Activated T-cell treated with anti-CD3 and anti-CD28 coated beads, Interleukin-2, amount 50 U/mL, for 24 hours (primary cell): ENCODE measurements at regions not wholly inside any gene's neighbourhood (a gene's known extent, or its start where the extent isn't known, plus 50 kb on each side); places are given as distances from the start of the nearest gene placed in this dataset.
"Not testable (repeated sequence)": the region's sequence is repeated elsewhere in the genome, so short reads cannot be mapped to it uniquely, and the experiment has no call there.

Experiments
- DNase-seq: peaks from one replicate; pipeline ENCODE4 v3.0.0-alpha.2; 2020
- H3K27ac Mint-ChIP-seq: 2 replicates; pipeline ENCODE4 v1.8.0; 2020; ENCODE audit warnings: mild to moderate bottlenecking, mixed read lengths
- H3K27me3 Mint-ChIP-seq: 2 replicates; pipeline ENCODE4 v1.8.0; 2020; ENCODE audit warnings: mixed read lengths
- H3K36me3 Mint-ChIP-seq: 2 replicates; pipeline ENCODE4 v1.8.0; 2020; ENCODE audit warnings: low read depth, mixed read lengths
- H3K4me1 Mint-ChIP-seq: 2 replicates; pipeline ENCODE4 v1.8.0; 2020; ENCODE audit warnings: low read depth, mixed read lengths
- H3K4me3 Mint-ChIP-seq: 2 replicates; pipeline ENCODE4 v1.8.0; 2020; ENCODE audit warnings: mild to moderate bottlenecking, moderate library complexity, mixed read lengths
- H3K9me3 Mint-ChIP-seq: 2 replicates; pipeline ENCODE4 v1.8.0; 2020; ENCODE audit warnings: mixed read lengths

GRCh38 chr11:70600911-70601415, 202.6 kb downstream of the CTTN start:
- not testable (repeated sequence) for H3K36me3 Mint-ChIP-seq, H3K4me1 Mint-ChIP-seq, H3K9me3 Mint-ChIP-seq, DNase-seq, H3K27me3 Mint-ChIP-seq, H3K4me3 Mint-ChIP-seq, H3K27ac Mint-ChIP-seq

DNA sequence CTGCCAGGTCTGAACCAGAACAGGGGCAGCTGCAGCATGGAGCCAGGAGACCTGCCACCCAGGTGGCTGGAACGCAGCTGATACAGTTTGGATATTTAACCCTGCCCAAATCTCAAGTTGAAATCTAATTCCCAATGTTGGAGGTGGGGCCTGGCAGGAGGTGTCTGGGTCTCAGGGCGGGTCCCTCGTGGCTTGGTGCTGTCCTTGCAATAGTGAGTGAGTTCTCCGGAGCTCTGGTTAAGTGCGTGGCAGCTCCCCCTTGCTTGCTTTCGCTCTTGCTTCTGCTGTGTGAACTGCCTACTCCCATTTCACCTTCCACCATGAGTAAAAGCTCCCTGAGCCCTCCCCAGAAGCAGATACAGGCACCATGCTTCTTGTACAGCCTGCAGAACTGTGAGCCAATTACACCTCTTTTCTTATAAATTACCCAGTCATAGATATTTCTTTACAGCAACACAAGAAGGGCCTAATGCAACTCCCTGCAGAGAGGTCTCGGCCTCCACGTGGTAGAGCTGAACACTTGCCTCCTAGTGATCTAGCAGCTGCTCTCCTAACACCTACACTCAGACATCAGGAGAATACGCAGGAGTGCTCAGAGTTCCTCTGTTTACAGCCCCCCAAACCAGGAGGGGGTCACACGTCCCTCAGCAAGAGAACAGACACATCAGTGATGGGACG, 203.7 kb downstream of the CTTN start:
- H3K9me3 Mint-ChIP-seq: no peaks in the 10 kb centered on the region
- H3K4me1 Mint-ChIP-seq: no peaks in the 10 kb centered on the region
- no peak for DNase-seq
- no peaks in the 10 kb centered on the region for H3K27me3 Mint-ChIP-seq
- no peak overlapping the region for H3K27ac Mint-ChIP-seq
- H3K4me3 Mint-ChIP-seq: no peak overlapping the region
- no peaks in the 10 kb centered on the region for H3K36me3 Mint-ChIP-seq

DNA sequence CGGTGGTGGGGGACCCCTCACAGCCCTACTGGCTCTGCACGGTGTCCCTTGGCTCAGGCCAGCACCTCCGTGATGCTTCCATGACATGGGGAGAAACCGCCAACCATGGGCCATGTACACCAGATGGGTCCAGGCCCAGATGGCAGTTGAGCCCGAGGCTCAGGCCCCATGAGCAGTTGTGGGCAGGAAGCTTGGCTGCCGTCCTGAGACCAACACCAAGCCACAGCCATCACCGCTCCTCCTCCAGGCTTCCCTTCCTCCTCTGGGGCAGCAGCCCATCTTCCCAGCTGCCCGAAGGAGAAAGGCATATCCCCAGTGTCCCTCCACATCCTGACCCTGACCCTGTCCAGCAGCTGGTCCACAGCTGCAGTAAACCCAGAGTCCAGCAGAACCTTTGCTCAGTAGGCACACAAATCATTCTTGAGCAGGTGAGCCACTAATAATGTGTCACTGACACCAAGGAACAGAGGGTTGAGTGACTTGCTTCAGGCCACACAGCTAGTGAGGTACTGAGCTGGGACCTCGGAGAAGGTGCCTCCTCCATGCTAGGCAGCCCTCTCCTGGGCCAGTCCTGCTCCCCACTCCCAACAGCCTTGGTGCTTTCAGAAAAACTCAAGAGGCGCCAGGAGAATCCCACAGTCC, 204.9 kb downstream of the CTTN start:
- no peak overlapping the region for H3K27ac Mint-ChIP-seq
- no peaks in the 10 kb centered on the region for H3K36me3 Mint-ChIP-seq
- no peak for DNase-seq
- H3K4me3 Mint-ChIP-seq: no peak overlapping the region
- peaks cover 4% of the 10 kb centered on the region for H3K27me3 Mint-ChIP-seq
- H3K9me3 Mint-ChIP-seq: no peaks in the 10 kb centered on the region
- no peaks in the 10 kb centered on the region for H3K4me1 Mint-ChIP-seq

- H3K4me1 Mint-ChIP-seq: no peaks in the 10 kb centered on the region
- no peak for DNase-seq
- no peaks in the 10 kb centered on the region for H3K9me3 Mint-ChIP-seq
- no peak overlapping the region for H3K4me3 Mint-ChIP-seq
- H3K27ac Mint-ChIP-seq: no peak overlapping the region
- H3K36me3 Mint-ChIP-seq: no peaks in the 10 kb centered on the region
- peaks cover 8% of the 10 kb centered on the region for H3K27me3 Mint-ChIP-seq
These were observed 205.5 kb downstream of the CTTN start for GRCh38 chr11:70603756-70604211.

DNA sequence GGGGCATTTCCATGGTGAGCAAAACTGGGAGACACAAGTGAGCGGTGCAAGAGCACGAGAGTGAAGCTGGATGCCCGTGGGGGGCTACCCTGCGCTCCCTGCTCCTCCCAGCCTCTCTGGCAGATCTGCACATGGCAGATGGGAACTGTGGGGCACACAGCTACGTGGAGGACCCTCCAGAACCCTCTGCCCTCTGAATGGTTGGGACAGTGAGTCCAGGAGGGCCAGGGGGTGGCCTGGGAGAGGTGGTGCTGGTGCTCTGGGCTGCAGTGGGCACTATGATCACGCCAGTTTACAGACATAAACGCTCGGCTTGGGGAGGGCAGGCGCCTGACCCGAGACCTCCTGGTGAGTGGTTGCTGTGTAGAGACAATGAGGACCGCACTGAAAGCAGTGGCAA, 205.9 kb downstream of the CTTN start:
- no peak for DNase-seq
- H3K27me3 Mint-ChIP-seq: peaks cover 11% of the 10 kb centered on the region
- no peak overlapping the region for H3K27ac Mint-ChIP-seq
- H3K9me3 Mint-ChIP-seq: no peaks in the 10 kb centered on the region
- no peak overlapping the region for H3K4me3 Mint-ChIP-seq
- H3K36me3 Mint-ChIP-seq: no peaks in the 10 kb centered on the region
- no peaks in the 10 kb centered on the region for H3K4me1 Mint-ChIP-seq

GRCh38 chr11:70604630-70605467, 206.5 kb downstream of the CTTN start:
- no peak overlapping the region for H3K4me3 Mint-ChIP-seq
- H3K4me1 Mint-ChIP-seq: no peaks in the 10 kb centered on the region
- no peak for DNase-seq
- H3K27ac Mint-ChIP-seq: no peak overlapping the region
- H3K36me3 Mint-ChIP-seq: no peaks in the 10 kb centered on the region
- no peaks in the 10 kb centered on the region for H3K9me3 Mint-ChIP-seq
- H3K27me3 Mint-ChIP-seq: peaks cover 13% of the 10 kb centered on the region

DNA sequence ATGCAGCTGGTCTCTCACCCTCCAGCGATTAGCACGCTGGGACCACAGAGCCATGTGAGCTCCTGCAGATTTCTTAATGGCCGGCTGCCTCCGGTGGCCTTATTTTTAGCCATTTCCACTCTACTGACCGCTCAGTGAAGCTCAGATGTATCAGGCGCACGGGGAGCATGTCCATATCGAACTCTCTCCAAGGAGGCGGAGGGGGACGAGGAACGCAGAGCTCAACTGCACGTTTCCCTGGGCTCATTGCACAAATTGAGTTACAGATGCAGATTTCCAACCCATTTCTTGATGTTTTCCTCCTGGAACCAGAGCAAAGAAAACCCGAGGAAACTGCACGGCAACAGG, 207.1 kb downstream of the CTTN start:
- no peak for DNase-seq
- Mint-ChIP-seq H3K27ac (no peak overlapping the region), H3K27me3 (peaks cover 13% of the 10 kb centered on the region), H3K4me3 (no peak overlapping the region), H3K9me3 (no peaks in the 10 kb centered on the region), H3K36me3 (no peaks in the 10 kb centered on the region), H3K4me1 (no peaks in the 10 kb centered on the region)

- Mint-ChIP-seq H3K4me3 (no peak overlapping the region), H3K4me1 (no peaks in the 10 kb centered on the region), H3K27ac (no peak overlapping the region), H3K36me3 (no peaks in the 10 kb centered on the region), H3K27me3 (peaks cover 13% of the 10 kb centered on the region), H3K9me3 (no peaks in the 10 kb centered on the region)
- no peak for DNase-seq
These were observed 207.5 kb downstream of the CTTN start for GRCh38 chr11:70605846-70606245.

DNA sequence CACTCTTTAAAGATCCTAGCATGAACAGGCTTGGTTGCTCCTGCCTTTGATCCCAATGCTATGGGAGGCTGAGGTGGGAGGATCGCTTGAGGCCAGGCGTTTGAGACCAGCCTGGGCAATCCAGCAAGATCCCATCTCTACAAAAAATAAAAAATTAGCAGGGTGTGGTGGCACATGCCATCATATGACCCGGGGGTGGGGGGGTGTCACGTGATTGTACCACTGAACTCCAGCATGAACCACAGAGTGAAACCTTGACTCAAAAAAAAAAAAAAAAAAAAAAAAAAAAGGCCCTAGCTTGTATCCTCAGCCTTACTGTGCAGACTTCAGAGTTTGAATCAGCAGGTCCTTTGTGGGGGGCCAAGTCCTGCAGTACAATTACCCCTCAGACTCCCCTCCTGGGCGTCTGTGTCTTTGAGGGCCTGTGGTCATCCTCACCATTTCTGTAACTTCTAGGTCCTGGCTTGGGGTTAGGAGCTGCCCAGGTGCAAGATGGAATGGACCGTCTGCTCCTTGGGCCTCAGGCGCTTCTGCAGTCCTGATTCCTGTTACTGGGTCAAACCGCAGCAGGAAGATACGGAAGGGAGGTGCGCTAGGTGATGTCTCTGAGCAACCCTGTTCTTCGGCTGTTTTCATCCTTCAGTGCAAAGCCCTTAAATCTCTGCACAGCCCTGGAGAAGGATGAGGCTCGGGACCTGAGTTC, 208.1 kb downstream of the CTTN start:
- Mint-ChIP-seq H3K27me3 (peaks cover 13% of the 10 kb centered on the region), H3K4me1 (no peaks in the 10 kb centered on the region), H3K9me3 (no peaks in the 10 kb centered on the region), H3K4me3 (no peak overlapping the region), H3K27ac (no peak overlapping the region), H3K36me3 (no peaks in the 10 kb centered on the region)
- no peak for DNase-seq

DNA sequence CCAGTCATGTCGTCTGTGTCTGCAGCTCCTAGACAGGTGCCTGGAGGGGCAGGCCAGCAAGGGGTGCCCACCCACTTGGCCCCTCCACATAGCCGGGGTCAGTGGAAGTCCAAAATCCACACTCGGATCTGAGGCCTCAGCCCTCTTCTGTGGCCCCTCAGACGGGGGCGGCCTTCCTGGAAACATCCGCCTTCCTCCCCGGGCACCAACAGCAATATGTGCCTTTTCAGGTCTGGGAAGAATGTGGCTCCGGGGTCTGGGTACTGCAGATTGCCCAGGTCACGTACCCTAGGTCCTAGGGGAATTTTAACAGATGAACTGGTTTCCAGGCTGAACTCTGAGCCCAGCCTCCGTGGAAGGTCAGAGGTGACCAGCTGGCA, 208.6 kb downstream of the CTTN start:
- no peak overlapping the region for H3K4me3 Mint-ChIP-seq
- DNase-seq: no peak
- peaks cover 13% of the 10 kb centered on the region for H3K27me3 Mint-ChIP-seq
- H3K9me3 Mint-ChIP-seq: no peaks in the 10 kb centered on the region
- no peaks in the 10 kb centered on the region for H3K4me1 Mint-ChIP-seq
- no peaks in the 10 kb centered on the region for H3K36me3 Mint-ChIP-seq
- H3K27ac Mint-ChIP-seq: no peak overlapping the region

- no peak overlapping the region for H3K4me3 Mint-ChIP-seq
- DNase-seq: no peak
- no peaks in the 10 kb centered on the region for H3K9me3 Mint-ChIP-seq
- peaks cover 14% of the 10 kb centered on the region for H3K27me3 Mint-ChIP-seq
- no peaks in the 10 kb centered on the region for H3K4me1 Mint-ChIP-seq
- H3K27ac Mint-ChIP-seq: no peak overlapping the region
- no peaks in the 10 kb centered on the region for H3K36me3 Mint-ChIP-seq
These were observed 209.2 kb downstream of the CTTN start for GRCh38 chr11:70607561-70607960.

GRCh38 chr11:70608568-70609470, 210.5 kb downstream of the CTTN start:
- Mint-ChIP-seq H3K27me3 (peaks cover 18% of the 10 kb centered on the region), H3K4me1 (no peaks in the 10 kb centered on the region), H3K9me3 (no peaks in the 10 kb centered on the region), H3K36me3 (no peaks in the 10 kb centered on the region), H3K4me3 (no peak overlapping the region), H3K27ac (no peak overlapping the region)
- DNase-seq: no peak

DNA sequence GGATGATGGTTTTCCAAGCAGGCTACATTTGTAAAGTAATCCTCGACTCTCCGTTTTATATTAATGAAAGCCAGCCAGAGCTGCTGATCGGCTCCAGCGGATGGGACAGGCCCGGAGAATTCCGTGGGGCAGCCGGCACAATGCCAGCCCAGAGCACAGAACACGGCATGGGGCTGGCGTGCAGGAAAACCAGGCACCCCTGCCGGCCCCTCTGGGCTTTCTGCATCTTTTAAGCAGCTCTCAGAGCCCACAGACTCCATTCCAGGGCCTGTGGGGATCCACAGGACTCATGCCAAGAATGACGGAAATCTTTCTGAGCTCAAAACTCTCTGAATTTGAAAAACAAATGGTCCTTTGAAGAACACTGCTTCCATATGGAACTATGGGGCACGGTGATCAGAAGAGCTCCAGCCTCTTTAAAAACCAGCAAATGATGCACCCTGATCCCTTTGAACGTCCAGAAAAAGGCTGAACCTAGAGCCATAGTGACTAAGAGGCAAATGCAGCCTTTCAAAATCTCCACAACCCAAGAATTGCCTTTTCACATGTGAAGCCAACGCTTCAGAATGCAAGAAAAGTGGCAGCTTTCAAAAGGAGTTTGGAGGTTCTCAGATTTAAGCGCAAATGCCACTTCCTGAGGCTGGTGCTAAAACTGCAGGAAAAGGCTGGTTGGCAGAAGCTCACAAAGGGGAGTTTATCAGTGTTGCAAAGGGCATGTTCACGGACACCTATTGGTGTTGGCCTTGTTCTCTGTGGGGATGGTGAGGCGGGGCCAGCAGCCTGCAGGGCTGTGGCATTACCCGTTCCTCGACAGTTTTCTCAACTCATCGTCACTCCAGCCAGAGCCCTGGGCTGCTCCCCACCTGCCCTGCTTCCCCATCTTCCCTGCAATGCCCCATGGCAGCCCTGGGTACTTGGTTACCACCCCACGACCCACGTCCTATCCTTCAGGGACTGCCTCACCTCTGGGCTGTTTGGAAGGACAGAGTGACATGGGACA, 212.5 kb downstream of the CTTN start:
- no peaks in the 10 kb centered on the region for H3K4me1 Mint-ChIP-seq

More for the DNA sequence above, 212.5 kb downstream of the CTTN start:
- no peak for DNase-seq
- Mint-ChIP-seq H3K27ac (no peak overlapping the region), H3K27me3 (peaks cover 18% of the 10 kb centered on the region), H3K36me3 (no peaks in the 10 kb centered on the region), H3K4me3 (no peak overlapping the region), H3K9me3 (no peaks in the 10 kb centered on the region)
